ENCODE measurements at regions not wholly inside any gene's neighbourhood (a gene's known extent, or its start where the extent isn't known, plus 50 kb on each side); places are given as distances from the start of the nearest gene placed in this dataset.

DNA sequence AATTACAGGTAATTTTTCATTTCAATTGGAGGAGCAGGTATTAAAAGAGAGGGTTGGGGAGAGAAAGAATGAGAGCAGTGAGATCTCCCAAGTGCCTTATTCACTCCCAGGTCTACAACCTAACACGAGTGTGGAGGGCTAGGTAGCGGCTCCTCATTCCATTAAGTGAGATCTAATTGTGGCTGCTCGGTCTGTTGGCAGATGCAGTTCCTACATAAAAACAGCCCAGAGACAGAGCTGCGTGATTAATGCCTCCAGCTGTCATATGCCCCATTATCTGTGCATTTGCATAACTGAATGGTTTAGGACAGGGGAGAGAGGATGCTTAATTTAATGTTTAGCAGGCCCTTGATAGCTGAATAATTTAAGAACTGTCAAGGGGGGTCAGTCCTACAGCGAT, 100.5 kb downstream of the PSAT1 start:
- DNase-seq (ENCODE audit: low read depth): no peak
- H3K4me3 ChIP-seq (ENCODE audit: low read depth, low read length): no peak overlapping the region
- TF ChIP-seq, protein P1, sequence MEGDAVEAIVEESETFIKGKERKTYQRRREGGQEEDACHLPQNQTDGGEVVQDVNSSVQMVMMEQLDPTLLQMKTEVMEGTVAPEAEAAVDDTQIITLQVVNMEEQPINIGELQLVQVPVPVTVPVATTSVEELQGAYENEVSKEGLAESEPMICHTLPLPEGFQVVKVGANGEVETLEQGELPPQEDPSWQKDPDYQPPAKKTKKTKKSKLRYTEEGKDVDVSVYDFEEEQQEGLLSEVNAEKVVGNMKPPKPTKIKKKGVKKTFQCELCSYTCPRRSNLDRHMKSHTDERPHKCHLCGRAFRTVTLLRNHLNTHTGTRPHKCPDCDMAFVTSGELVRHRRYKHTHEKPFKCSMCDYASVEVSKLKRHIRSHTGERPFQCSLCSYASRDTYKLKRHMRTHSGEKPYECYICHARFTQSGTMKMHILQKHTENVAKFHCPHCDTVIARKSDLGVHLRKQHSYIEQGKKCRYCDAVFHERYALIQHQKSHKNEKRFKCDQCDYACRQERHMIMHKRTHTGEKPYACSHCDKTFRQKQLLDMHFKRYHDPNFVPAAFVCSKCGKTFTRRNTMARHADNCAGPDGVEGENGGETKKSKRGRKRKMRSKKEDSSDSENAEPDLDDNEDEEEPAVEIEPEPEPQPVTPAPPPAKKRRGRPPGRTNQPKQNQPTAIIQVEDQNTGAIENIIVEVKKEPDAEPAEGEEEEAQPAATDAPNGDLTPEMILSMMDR (IDR thresholded peaks at IDR 0.05; ENCODE audit: insufficient read depth, low read length): no peak

DNA sequence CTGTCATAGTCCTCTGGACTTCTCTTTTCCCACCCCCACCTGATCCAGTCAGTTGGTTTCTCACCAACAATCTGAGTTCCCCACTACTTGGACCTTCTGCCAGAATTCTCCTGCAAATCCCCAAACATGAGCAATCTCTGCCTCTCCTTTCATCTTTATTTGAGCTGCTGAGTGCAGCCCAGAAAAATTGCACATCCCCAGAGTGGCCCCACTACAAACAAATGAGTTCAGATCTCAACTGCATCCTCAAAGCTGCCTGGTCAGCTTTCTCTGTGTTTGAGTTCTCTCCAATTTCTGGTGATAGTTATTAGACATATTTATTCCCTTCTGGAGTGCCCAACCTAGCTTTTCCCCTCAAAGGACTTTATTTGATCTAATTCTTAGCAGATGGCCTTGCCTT, 102.2 kb downstream of the PSAT1 start:
- no peak overlapping the region for H3K4me3 ChIP-seq (ENCODE audit: low read depth, low read length)
- no peak for DNase-seq (ENCODE audit: low read depth)
- TF ChIP-seq, protein P1 (IDR thresholded peaks at IDR 0.05; ENCODE audit: insufficient read depth, low read length): no peak

DNA sequence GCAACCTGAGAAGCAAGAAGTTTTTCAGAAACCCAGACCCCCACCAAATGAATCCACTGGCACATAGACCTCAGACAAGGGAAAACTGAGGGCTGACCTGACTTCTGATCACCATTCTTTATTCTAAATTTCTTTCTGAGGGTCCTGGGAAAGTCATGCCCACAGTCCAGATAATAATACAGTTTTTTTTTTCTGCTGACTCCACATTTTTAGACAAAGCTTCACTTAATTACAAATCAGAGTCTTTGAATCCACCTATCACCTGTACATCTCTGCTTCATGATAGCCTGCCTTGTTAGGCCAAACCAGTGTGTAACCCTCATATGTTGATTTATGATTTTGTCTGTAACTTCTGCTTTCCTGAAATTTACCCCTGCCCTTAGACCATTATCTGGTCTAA, 103.6 kb downstream of the PSAT1 start:
- TF ChIP-seq, protein P1 (IDR thresholded peaks at IDR 0.05; ENCODE audit: insufficient read depth, low read length): no peak
- DNase-seq (ENCODE audit: low read depth): no peak
- no peak overlapping the region for H3K4me3 ChIP-seq (ENCODE audit: low read depth, low read length)

DNA sequence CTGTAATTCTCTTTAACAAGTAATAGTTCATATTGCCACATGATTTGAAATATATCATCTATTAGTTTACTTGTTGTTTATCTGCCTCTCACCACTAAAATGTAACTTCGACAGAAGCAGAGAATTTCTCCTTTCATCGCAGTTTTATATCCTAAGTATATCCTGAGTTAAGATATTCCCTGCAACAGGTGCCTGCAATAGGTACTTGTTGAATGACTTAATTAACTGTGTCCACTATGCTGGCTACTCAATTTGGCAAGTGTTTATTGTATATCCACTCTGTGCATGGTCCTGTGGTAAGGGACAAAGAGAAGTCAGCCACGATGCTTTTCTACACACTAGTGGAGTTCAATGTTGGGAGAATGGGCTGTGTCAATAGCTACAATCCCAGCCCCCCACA, 108.5 kb downstream of the PSAT1 start:
- H3K4me3 ChIP-seq (ENCODE audit: low read depth, low read length): no peak overlapping the region
- TF ChIP-seq, protein P1 (IDR thresholded peaks at IDR 0.05; ENCODE audit: insufficient read depth, low read length): no peak
- no peak for DNase-seq (ENCODE audit: low read depth)

DNA sequence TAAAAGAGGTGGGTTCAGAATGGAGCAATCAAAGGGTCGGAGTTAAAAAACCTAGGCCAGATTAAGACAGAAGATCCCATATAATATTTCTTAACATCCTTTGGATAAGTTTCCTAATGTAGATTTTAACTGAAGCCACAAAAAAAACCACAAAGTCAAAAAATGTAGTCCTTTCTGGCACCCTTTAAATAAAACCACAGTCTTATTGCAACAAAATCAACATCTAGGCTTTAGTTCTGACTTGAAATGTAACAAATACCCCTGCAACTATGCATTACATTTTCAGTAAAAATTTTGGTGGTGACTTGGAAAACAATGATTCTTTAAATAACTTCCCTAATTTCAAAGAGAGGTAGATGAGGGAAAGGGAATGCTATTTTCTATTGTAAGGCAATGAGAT, 109.2 kb downstream of the PSAT1 start:
- no peak for DNase-seq (ENCODE audit: low read depth)
- TF ChIP-seq, protein P1 (IDR thresholded peaks at IDR 0.05; ENCODE audit: insufficient read depth, low read length): no peak
- H3K4me3 ChIP-seq (ENCODE audit: low read depth, low read length): no peak overlapping the region

DNA sequence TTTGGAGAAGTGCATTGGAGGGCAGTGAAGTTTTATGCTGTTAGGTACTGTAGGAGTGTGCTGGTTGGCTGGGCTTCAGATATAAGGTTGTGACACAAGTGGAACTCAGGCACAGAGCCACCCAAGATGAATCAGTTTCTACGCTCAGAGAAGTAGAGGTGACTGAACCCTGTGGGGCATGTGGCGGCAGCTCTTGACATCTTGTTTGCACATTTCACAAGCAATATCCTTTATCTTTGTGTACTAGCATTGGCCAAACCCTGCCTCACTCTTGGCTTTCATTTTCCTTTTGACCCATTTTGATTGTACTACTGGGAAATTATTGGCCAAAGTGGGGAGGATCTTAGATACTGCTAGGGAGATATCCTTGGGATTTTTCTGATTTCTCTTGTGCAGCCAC, 110.0 kb downstream of the PSAT1 start:
- H3K4me3 ChIP-seq (ENCODE audit: low read depth, low read length): no peak overlapping the region
- TF ChIP-seq, protein P1 (IDR thresholded peaks at IDR 0.05; ENCODE audit: insufficient read depth, low read length): no peak
- no peak for DNase-seq (ENCODE audit: low read depth)

DNA sequence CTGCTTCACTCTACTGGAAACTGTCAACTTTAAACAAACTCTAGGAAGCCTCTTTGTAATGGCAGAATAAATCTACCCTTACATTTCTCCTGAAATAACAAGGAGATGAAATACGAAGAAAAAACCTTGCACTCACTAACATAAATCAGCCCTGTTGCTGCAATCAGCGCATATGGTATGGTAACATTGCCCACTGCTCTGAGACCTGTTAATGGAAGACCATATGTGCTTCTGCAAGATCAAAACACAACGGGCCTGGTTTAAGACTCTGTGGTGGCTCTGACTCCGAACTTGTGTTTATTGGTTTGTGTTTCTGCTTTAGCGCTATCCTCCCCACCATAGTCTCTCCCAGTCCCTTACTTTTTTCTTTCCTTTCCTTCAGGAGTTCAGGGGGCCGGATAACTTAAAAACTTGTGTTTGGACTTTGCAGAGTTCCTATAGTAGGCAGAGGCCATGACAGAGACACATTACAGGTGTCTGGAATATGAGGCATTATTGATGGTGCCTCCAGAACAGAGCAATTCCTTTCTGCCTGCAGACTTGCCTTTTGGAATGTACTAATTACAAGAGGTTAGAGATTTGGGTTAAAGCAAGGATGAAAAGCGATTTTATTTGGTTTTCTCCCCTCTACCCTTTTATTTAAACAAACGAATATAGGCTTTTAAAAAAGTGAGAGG, 110.8 kb downstream of the PSAT1 start:
- no peak for DNase-seq (ENCODE audit: low read depth)
- TF ChIP-seq, protein P1 (IDR thresholded peaks at IDR 0.05; ENCODE audit: insufficient read depth, low read length): no peak

More for the DNA sequence above, 110.8 kb downstream of the PSAT1 start:
- no peak overlapping the region for H3K4me3 ChIP-seq (ENCODE audit: low read depth, low read length)

Measured in fibroblast of the aortic adventitia (primary cell).